RCC 7860 (cell line): ENCODE measurements at regions not wholly inside any gene's neighbourhood (a gene's known extent, or its start where the extent isn't known, plus 50 kb on each side); places are given as distances from the start of the nearest gene placed in this dataset.

Source experiments
- DNase-seq: peaks from one replicate; pipeline ENCODE4 v3.0.0-alpha.2; 2015; ENCODE audit warnings: low spot score
- FAIRE-seq: peaks from 2 replicates; lab custom pipeline; 2012; peaks lifted over from hg19 to GRCh38; lab: Jason Lieb, UNC

GRCh38 chr2:16338026-16338425 lies 327.6 kb downstream of the CYRIA start:
- FAIRE-seq (no peak), DNase-seq (no peak)

- FAIRE-seq, result no peak
- no peak for DNase-seq
These were observed 328.7 kb downstream of the CYRIA start for GRCh38 chr2:16336916-16337315.

- FAIRE-seq (no peak), DNase-seq (no peak)
These were observed 329.1 kb downstream of the CYRIA start for GRCh38 chr2:16336491-16336890.

- no peak for FAIRE-seq
- no peak for DNase-seq
These were observed 329.7 kb downstream of the CYRIA start for GRCh38 chr2:16335947-16336346.

GRCh38 chr2:16335604-16335930 lies 330.1 kb downstream of the CYRIA start:
- FAIRE-seq, result no peak
- DNase-seq, result no peak

- DNase-seq (no peak), FAIRE-seq (no peak)
These were observed 330.6 kb downstream of the CYRIA start for GRCh38 chr2:16334886-16335603.

- DNase-seq, result no peak
- FAIRE-seq, result no peak
These were observed 331.3 kb downstream of the CYRIA start for GRCh38 chr2:16334366-16334765.

- DNase-seq (no peak), FAIRE-seq (no peak)
These were observed 332.0 kb downstream of the CYRIA start for GRCh38 chr2:16333681-16334080.

- DNase-seq (no peak), FAIRE-seq (no peak)
These were observed 332.7 kb downstream of the CYRIA start for GRCh38 chr2:16332681-16333557.

- no peak for FAIRE-seq
- DNase-seq, result no peak
These were observed 333.9 kb downstream of the CYRIA start for GRCh38 chr2:16331772-16332171.

GRCh38 chr2:16330982-16331381 lies 334.7 kb downstream of the CYRIA start:
- no peak for FAIRE-seq

GRCh38 chr2:16330571-16330970 lies 335.1 kb downstream of the CYRIA start:
- FAIRE-seq (no peak), DNase-seq (no peak)

More at GRCh38 chr2:16330982-16331381, 334.7 kb downstream of the CYRIA start:
- DNase-seq, result no peak

- DNase-seq (no peak), FAIRE-seq (no peak)
These were observed 335.6 kb downstream of the CYRIA start for GRCh38 chr2:16330012-16330411.

- DNase-seq (no peak), FAIRE-seq (no peak)
These were observed 336.2 kb downstream of the CYRIA start for GRCh38 chr2:16329421-16329820.

GRCh38 chr2:16328521-16329190 lies 337.0 kb downstream of the CYRIA start:
- FAIRE-seq, result no peak
- no peak for DNase-seq

GRCh38 chr2:16327326-16327725 lies 338.3 kb downstream of the CYRIA start:
- FAIRE-seq (no peak), DNase-seq (no peak)

- no peak for DNase-seq
- no peak for FAIRE-seq
These were observed 338.8 kb downstream of the CYRIA start for GRCh38 chr2:16326711-16327300.

GRCh38 chr2:16325976-16326510 lies 339.6 kb downstream of the CYRIA start:
- DNase-seq (no peak), FAIRE-seq (no peak)

- FAIRE-seq, result no peak
- no peak for DNase-seq
These were observed 340.3 kb downstream of the CYRIA start for GRCh38 chr2:16325016-16325975.

GRCh38 chr2:16324544-16324937 lies 341.1 kb downstream of the CYRIA start:
- DNase-seq (no peak), FAIRE-seq (no peak)
